Keratinocyte (primary cell): ENCODE measurements at regions not wholly inside any gene's neighbourhood (a gene's known extent, or its start where the extent isn't known, plus 50 kb on each side); places are given as distances from the start of the nearest gene placed in this dataset.

ENCODE experiments used
- DNase-seq: peaks from one replicate; pipeline ENCODE4 v3.0.0-alpha.2; 2011; ENCODE audit warnings: low read depth, missing footprints, low spot score
- FAIRE-seq: peaks from 2 replicates; lab custom pipeline; 2011; peaks lifted over from hg19 to GRCh38; lab: Jason Lieb, UNC
- H2AFZ ChIP-seq: 2 replicates; pipeline ENCODE4 v1.6.0; 2012; ENCODE audit warnings: low read length, control low read depth, inconsistent platforms; ENCODE audit not compliant: control insufficient read depth
- H3K27ac ChIP-seq: 2 replicates; pipeline ENCODE4 v1.5.1; 2011; ENCODE audit warnings: low read length; ENCODE audit not compliant: control insufficient read depth, insufficient read depth
- H3K27me3 ChIP-seq: 3 replicates; pipeline ENCODE4 v1.6.0; 2011; ENCODE audit warnings: low read length; ENCODE audit not compliant: control insufficient read depth, insufficient read depth; ENCODE audit errors: extremely low read depth
- H3K36me3 ChIP-seq, 2 experiments: 2 replicates in 1 of 2; 3 replicates in 1 of 2; pipeline ENCODE4 v1.5.1; 2011; ENCODE audit warnings: low read length in 2 of 2, mild to moderate bottlenecking in 1 of 2; ENCODE audit not compliant: control insufficient read depth in 2 of 2, insufficient read depth in 2 of 2; ENCODE audit errors: extremely low read depth in 1 of 2
- H3K4me1 ChIP-seq: 3 replicates; pipeline ENCODE4 v1.5.1; 2011; ENCODE audit warnings: low read length; ENCODE audit not compliant: control insufficient read depth, insufficient read depth; ENCODE audit errors: extremely low read depth
- H3K4me2 ChIP-seq: 3 replicates; pipeline ENCODE4 v1.6.0; 2011; ENCODE audit warnings: low read depth, low read length; ENCODE audit not compliant: control insufficient read depth, insufficient read depth; ENCODE audit errors: extremely low read depth
- H3K4me3 ChIP-seq, 3 experiments: fragments of 200-600 bp in 1 of 3; sonication (generic) in 1 of 3; 2 replicates in 2 of 3; 3 replicates in 1 of 3; pipeline ENCODE4 v1.5.1; 2011 to 2016; ENCODE audit warnings: low read length in 3 of 3, mild to moderate bottlenecking in 3 of 3, control low read depth in 2 of 3, inconsistent platforms in 1 of 3, low read depth in 1 of 3, mixed read lengths in 1 of 3, mixed run types in 1 of 3, moderate library complexity in 1 of 3; ENCODE audit not compliant: control insufficient read depth in 2 of 3, insufficient read depth in 2 of 3; ENCODE audit errors: extremely low read depth in 1 of 3
- H3K79me2 ChIP-seq: 2 replicates; pipeline ENCODE4 v1.6.0; 2012; ENCODE audit warnings: low read length; ENCODE audit not compliant: control insufficient read depth, insufficient read depth
- H3K9ac ChIP-seq: 3 replicates; pipeline ENCODE4 v1.6.0; 2011; ENCODE audit warnings: low read length; ENCODE audit not compliant: control insufficient read depth, insufficient read depth; ENCODE audit errors: extremely low read depth
- H3K9me1 ChIP-seq: 3 replicates; pipeline ENCODE4 v1.6.0; 2011; ENCODE audit warnings: low read length; ENCODE audit not compliant: control insufficient read depth, insufficient read depth; ENCODE audit errors: extremely low read depth
- H3K9me3 ChIP-seq: 2 replicates; pipeline ENCODE4 v1.5.1; 2012; ENCODE audit warnings: low read depth, low read length; ENCODE audit not compliant: control insufficient read depth
- H4K20me1 ChIP-seq: 3 replicates; pipeline ENCODE4 v1.6.0; 2011; ENCODE audit warnings: low read length; ENCODE audit not compliant: control insufficient read depth, insufficient read depth; ENCODE audit errors: extremely low read depth
- EZH2 ChIP-seq: IDR thresholded peaks from one replicate; pipeline ENCODE4 v1.6.1; 2012; ENCODE audit warnings: inconsistent platforms, mild to moderate bottlenecking, low read length, moderate library complexity
- dilution Hi-C: fragments of 300-500 bp; cut with MboI; formaldehyde crosslinking; loops from one replicate; pipeline ENCODE4 v1.7.0; 2020; ENCODE audit warnings: low sequenced_read_pairs; ENCODE audit not compliant: extremely low pct_ligation_motif_present
- TF ChIP-seq, protein P1 (sequence below), 3 experiments: IDR thresholded peaks in 1 of 3; conservative IDR thresholded peaks in 1 of 3; optimal IDR thresholded peaks in 1 of 3; 2 replicates in 2 of 3; 3 replicates in 1 of 3; pipeline versions ENCODE3 to v1.5.1; 2011; ENCODE audit warnings: low read length in 3 of 3, mild to moderate bottlenecking in 3 of 3, moderate library complexity in 2 of 3, control low read depth in 1 of 3, inconsistent platforms in 1 of 3; ENCODE audit not compliant: insufficient read depth in 2 of 3; ENCODE audit errors: extremely low read depth in 1 of 3

DNA sequence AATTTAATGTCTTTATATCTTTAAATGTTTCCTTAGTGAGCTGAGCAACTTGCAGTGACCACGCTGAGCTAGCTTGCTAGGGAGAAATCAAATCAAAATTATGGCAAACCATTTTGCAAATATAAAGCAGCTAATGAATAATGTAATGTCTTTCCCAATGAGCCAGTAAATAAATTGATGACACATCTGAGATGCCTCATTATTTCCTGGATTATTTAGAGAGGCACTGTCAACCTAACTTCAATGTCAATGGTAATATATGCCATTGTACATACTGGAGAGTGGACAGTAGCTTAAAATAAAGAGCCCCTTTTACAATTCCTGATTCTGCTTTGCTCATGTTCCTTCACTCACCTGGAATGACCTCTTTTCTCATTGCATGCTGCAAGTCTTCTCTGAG is 182.6 kb downstream of the PHLDA1 start:
- H4K20me1 ChIP-seq = no peaks in the 10 kb centered on the region
- no peak overlapping the region for H2AFZ ChIP-seq
- DNase-seq (no peak), FAIRE-seq (no peak)
- peak overlapping the region; percentile 30 for H3K27ac ChIP-seq
- no peak overlapping the region for H3K4me3 ChIP-seq
- dilution Hi-C loops = no loop called here
- H3K9ac ChIP-seq = no peak overlapping the region
- H3K4me1 ChIP-seq = peaks cover 54% of the 10 kb centered on the region
- H3K4me2 ChIP-seq = peak overlapping the region; percentile 8
- no peaks in the 10 kb centered on the region for H3K36me3 ChIP-seq
- H3K79me2 ChIP-seq = no peaks in the 10 kb centered on the region
- no peaks in the 10 kb centered on the region for H3K27me3 ChIP-seq
- no peaks in the 10 kb centered on the region for H3K9me1 ChIP-seq
- TF ChIP-seq, protein P1, sequence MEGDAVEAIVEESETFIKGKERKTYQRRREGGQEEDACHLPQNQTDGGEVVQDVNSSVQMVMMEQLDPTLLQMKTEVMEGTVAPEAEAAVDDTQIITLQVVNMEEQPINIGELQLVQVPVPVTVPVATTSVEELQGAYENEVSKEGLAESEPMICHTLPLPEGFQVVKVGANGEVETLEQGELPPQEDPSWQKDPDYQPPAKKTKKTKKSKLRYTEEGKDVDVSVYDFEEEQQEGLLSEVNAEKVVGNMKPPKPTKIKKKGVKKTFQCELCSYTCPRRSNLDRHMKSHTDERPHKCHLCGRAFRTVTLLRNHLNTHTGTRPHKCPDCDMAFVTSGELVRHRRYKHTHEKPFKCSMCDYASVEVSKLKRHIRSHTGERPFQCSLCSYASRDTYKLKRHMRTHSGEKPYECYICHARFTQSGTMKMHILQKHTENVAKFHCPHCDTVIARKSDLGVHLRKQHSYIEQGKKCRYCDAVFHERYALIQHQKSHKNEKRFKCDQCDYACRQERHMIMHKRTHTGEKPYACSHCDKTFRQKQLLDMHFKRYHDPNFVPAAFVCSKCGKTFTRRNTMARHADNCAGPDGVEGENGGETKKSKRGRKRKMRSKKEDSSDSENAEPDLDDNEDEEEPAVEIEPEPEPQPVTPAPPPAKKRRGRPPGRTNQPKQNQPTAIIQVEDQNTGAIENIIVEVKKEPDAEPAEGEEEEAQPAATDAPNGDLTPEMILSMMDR (optimal IDR thresholded peaks at IDR 0.05 in 1 of 3, IDR thresholded peaks at IDR 0.05 in 1 of 3, conservative IDR thresholded peaks at IDR 0.05 in 1 of 3; ENCODE audit: extremely low read depth in 1 of 3, insufficient read depth in 2 of 3, low read length in 3 of 3) = no peak
- no peak for TF ChIP-seq EZH2
- H3K9me3 ChIP-seq = peaks cover 2% of the 10 kb centered on the region

DNA sequence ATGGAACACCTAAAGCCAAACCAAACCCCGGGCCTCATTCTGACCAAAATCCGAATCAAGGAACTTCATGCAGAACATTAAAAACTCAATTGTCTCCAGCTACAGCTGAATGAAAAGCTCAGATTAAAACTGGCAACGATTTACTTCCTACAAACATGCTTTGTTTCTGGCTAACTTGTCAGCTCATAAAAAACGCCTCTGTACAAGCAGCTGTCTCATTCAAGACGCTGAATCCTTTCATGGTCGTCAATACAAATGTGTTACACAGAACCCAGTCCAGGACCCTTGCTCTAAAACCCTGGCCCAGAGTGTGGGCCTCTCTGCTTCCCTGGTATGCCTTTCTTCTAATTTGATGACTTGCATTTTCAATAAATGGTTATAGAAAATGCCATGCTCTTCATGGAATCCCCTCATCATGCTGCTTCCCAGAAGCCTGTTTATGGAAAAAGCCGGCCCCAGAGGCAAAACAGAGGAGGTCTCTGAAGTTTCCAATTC is 183.1 kb downstream of the PHLDA1 start:
- peak; percentile 9 for FAIRE-seq
- peak overlapping the region; percentile 8 for H3K4me2 ChIP-seq
- peaks cover 49% of the 10 kb centered on the region for H3K4me1 ChIP-seq
- H3K79me2 ChIP-seq = no peaks in the 10 kb centered on the region
- H3K4me3 ChIP-seq = no peak overlapping the region
- H3K9me1 ChIP-seq = no peaks in the 10 kb centered on the region
- TF ChIP-seq, protein P1 (optimal IDR thresholded peaks at IDR 0.05 in 1 of 3, IDR thresholded peaks at IDR 0.05 in 1 of 3, conservative IDR thresholded peaks at IDR 0.05 in 1 of 3; ENCODE audit: extremely low read depth in 1 of 3, insufficient read depth in 2 of 3, low read length in 3 of 3) = no peak
- TF ChIP-seq EZH2 = no peak
- no peaks in the 10 kb centered on the region for H3K27me3 ChIP-seq
- peak overlapping the region; percentile 30 for H3K27ac ChIP-seq
- H3K9ac ChIP-seq = peak overlapping the region; percentile 26
- peaks cover 2% of the 10 kb centered on the region for H3K9me3 ChIP-seq
- peak overlapping the region; percentile 71 for H2AFZ ChIP-seq
- H4K20me1 ChIP-seq = no peaks in the 10 kb centered on the region
- no peak for DNase-seq
- H3K36me3 ChIP-seq = no peaks in the 10 kb centered on the region
- dilution Hi-C loops = no loop called here
